D721Med (cell line): ENCODE measurements at regions not wholly inside any gene's neighbourhood (a gene's known extent, or its start where the extent isn't known, plus 50 kb on each side); places are given as distances from the start of the nearest gene placed in this dataset.
"Not testable (repeated sequence)": the region's sequence is repeated elsewhere in the genome, so short reads cannot be mapped to it uniquely, and the experiment has no call there.

Experiments
- DNase-seq: peaks from one replicate; pipeline ENCODE4 v3.0.0; 2011; ENCODE audit warnings: low spot score; ENCODE audit not compliant: insufficient read length
- FAIRE-seq: peaks from 2 replicates; lab custom pipeline; 2011; peaks lifted over from hg19 to GRCh38; lab: Jason Lieb, UNC
- CTCF ChIP-seq: IDR thresholded peaks from 2 replicates; pipeline ENCODE4 v1.5.1; 2012; ENCODE audit warnings: mild to moderate bottlenecking, control low read depth; ENCODE audit not compliant: insufficient read depth; ENCODE audit errors: missing control alignments

- FAIRE-seq, DNase-seq: not testable (repeated sequence)
- peak; percentile 32 for TF ChIP-seq CTCF
These were observed 1559.4 kb downstream of the PCDH19 start for GRCh38 chrX:98850639-98851038.
